ENCODE measurements at regions not wholly inside any gene's neighbourhood (a gene's known extent, or its start where the extent isn't known, plus 50 kb on each side); places are given as distances from the start of the nearest gene placed in this dataset.

GRCh38 chr13:111915104-111915551, 151.8 kb upstream of the SOX1 start:
- Mint-ChIP-seq H3K27ac (no peak overlapping the region), H3K4me1 (no peaks in the 10 kb centered on the region), H3K4me3 (no peak overlapping the region), H3K9me3 (ENCODE audit: insufficient read depth) (no peaks in the 10 kb centered on the region), H3K27me3 (no peaks in the 10 kb centered on the region)
- Histone ChIP-seq H3K79me2 (ENCODE audit: control insufficient read depth, insufficient read depth, low read length) (no peaks in the 10 kb centered on the region), H3K4me1 (ENCODE audit: control insufficient read depth in 2 of 2, insufficient read depth in 2 of 2, low read length in 2 of 2) (no peaks in the 10 kb centered on the region), H4K20me1 (ENCODE audit: control insufficient read depth, insufficient read depth, low read length, poor library complexity, severe bottlenecking) (no peaks in the 10 kb centered on the region), H3K36me3 (replicated peaks in 1 of 2; ENCODE audit: control extremely low read depth in 1 of 2, control insufficient read depth in 1 of 2, extremely low read depth in 1 of 2, insufficient read depth in 2 of 2, low read length in 1 of 2) (no peaks in the 10 kb centered on the region), H3K4me3 (ENCODE audit: control extremely low read depth in 1 of 5, extremely low read depth in 1 of 5, insufficient read depth in 1 of 5, low read depth in 2 of 5, low read length in 4 of 5) (no peak overlapping the region), H3K27me3 (replicated peaks in 1 of 4; ENCODE audit: control extremely low read depth in 1 of 4, control insufficient read depth in 3 of 4, insufficient read depth in 4 of 4, low read length in 3 of 4) (no peaks in the 10 kb centered on the region), H2AFZ (ENCODE audit: insufficient read depth, low read depth, low read length, poor library complexity, severe bottlenecking) (no peak overlapping the region), H3K9me3 (ENCODE audit: control extremely low read depth in 1 of 3, control insufficient read depth in 2 of 3, insufficient read depth in 1 of 3, low read length in 2 of 3) (peaks cover 0 to 23% (median 0%) of the 10 kb centered on the region in 3 donors), H3K9ac (ENCODE audit: low read length) (no peak overlapping the region), H3K4me2 (replicated peaks; ENCODE audit: low read depth, low read length, poor library complexity, severe bottlenecking) (no peak overlapping the region), H3K27ac (ENCODE audit: low read length in 2 of 2) (no peak overlapping the region)
- 85% methylated on average over 12 of the region's 12 CpGs for WGBS (ENCODE audit: insufficient coverage)
- ATAC-seq (ENCODE audit: low read depth) (no peak), DNase-seq (no peak)
- intact Hi-C loops (cut with micrococcal nuclease) = no loop called here
- POLR2A ChIA-PET = no interaction called here
- CTCF ChIA-PET = no interaction called here
- TF ChIP-seq EZH2 (IDR thresholded peaks at IDR 0.05; ENCODE audit: borderline replicate concordance, insufficient read depth, low read depth, low read length, poor library complexity, severe bottlenecking) = no peak
- TF ChIP-seq, protein P1, sequence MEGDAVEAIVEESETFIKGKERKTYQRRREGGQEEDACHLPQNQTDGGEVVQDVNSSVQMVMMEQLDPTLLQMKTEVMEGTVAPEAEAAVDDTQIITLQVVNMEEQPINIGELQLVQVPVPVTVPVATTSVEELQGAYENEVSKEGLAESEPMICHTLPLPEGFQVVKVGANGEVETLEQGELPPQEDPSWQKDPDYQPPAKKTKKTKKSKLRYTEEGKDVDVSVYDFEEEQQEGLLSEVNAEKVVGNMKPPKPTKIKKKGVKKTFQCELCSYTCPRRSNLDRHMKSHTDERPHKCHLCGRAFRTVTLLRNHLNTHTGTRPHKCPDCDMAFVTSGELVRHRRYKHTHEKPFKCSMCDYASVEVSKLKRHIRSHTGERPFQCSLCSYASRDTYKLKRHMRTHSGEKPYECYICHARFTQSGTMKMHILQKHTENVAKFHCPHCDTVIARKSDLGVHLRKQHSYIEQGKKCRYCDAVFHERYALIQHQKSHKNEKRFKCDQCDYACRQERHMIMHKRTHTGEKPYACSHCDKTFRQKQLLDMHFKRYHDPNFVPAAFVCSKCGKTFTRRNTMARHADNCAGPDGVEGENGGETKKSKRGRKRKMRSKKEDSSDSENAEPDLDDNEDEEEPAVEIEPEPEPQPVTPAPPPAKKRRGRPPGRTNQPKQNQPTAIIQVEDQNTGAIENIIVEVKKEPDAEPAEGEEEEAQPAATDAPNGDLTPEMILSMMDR (IDR thresholded peaks at IDR 0.05) = no peak

DNA sequence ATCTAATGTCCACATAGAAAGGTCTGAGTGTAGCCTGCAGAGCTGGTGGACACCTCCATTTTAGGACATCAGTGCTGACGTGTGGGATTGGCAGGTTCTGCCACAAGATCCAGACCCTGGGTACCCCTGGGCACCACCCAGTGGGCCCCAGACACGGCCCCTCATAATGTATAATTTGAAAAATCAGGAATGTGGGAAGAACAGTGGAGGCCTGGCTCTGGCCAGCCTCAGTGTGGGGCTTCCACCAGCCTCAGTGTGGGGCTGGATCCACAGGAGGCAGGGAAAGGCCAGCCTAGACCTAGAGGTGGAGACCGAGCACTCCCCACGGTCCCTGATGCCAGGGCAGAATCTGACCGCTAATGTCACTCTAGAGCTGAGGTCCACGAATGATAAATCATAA, 150.7 kb upstream of the SOX1 start:
- H3K4me2 ChIP-seq (replicated peaks; ENCODE audit: low read depth, low read length, poor library complexity, severe bottlenecking) = no peak overlapping the region
- intact Hi-C loops (cut with micrococcal nuclease) = no loop called here
- H3K27ac Mint-ChIP-seq = no peak overlapping the region

More for the DNA sequence above, 150.7 kb upstream of the SOX1 start:
- TF ChIP-seq, protein P1 (IDR thresholded peaks at IDR 0.05) = no peak
- TF ChIP-seq EZH2 (IDR thresholded peaks at IDR 0.05; ENCODE audit: borderline replicate concordance, insufficient read depth, low read depth, low read length, poor library complexity, severe bottlenecking) = no peak
- no peak for ATAC-seq (ENCODE audit: low read depth)
- POLR2A ChIA-PET = no interaction called here
- H3K4me1 Mint-ChIP-seq = no peaks in the 10 kb centered on the region
- H3K4me3 Mint-ChIP-seq = no peak overlapping the region
- H3K27me3 ChIP-seq (replicated peaks in 1 of 4; ENCODE audit: control extremely low read depth in 1 of 4, control insufficient read depth in 3 of 4, insufficient read depth in 4 of 4, low read length in 3 of 4) = no peaks in the 10 kb centered on the region
- no peaks in the 10 kb centered on the region for H3K9me3 Mint-ChIP-seq (ENCODE audit: insufficient read depth)
- peaks cover 0 to 24% (median 0%) of the 10 kb centered on the region in 3 donors for H3K9me3 ChIP-seq (ENCODE audit: control extremely low read depth in 1 of 3, control insufficient read depth in 2 of 3, insufficient read depth in 1 of 3, low read length in 2 of 3)
- 56% methylated on average over 3 of the region's 6 CpGs for WGBS (ENCODE audit: insufficient coverage)
- CTCF ChIA-PET = no interaction called here
- no peak for DNase-seq
- H3K79me2 ChIP-seq (ENCODE audit: control insufficient read depth, insufficient read depth, low read length) = no peaks in the 10 kb centered on the region
- H3K9ac ChIP-seq (ENCODE audit: low read length) = no peak overlapping the region
- H3K4me3 ChIP-seq (ENCODE audit: control extremely low read depth in 1 of 5, extremely low read depth in 1 of 5, insufficient read depth in 1 of 5, low read depth in 2 of 5, low read length in 4 of 5) = no peak overlapping the region
- H3K36me3 ChIP-seq (replicated peaks in 1 of 2; ENCODE audit: control extremely low read depth in 1 of 2, control insufficient read depth in 1 of 2, extremely low read depth in 1 of 2, insufficient read depth in 2 of 2, low read length in 1 of 2) = no peaks in the 10 kb centered on the region
- no peaks in the 10 kb centered on the region for H3K4me1 ChIP-seq (ENCODE audit: control insufficient read depth in 2 of 2, insufficient read depth in 2 of 2, low read length in 2 of 2)
- no peaks in the 10 kb centered on the region for H4K20me1 ChIP-seq (ENCODE audit: control insufficient read depth, insufficient read depth, low read length, poor library complexity, severe bottlenecking)
- no peaks in the 10 kb centered on the region for H3K27me3 Mint-ChIP-seq
- H3K27ac ChIP-seq (ENCODE audit: low read length in 2 of 2) = no peak overlapping the region
- no peak overlapping the region for H2AFZ ChIP-seq (ENCODE audit: insufficient read depth, low read depth, low read length, poor library complexity, severe bottlenecking)

Measured in B cell (primary cell).